ENCODE measurements at regions not wholly inside any gene's neighbourhood (a gene's known extent, or its start where the extent isn't known, plus 50 kb on each side); places are given as distances from the start of the nearest gene placed in this dataset.

DNA sequence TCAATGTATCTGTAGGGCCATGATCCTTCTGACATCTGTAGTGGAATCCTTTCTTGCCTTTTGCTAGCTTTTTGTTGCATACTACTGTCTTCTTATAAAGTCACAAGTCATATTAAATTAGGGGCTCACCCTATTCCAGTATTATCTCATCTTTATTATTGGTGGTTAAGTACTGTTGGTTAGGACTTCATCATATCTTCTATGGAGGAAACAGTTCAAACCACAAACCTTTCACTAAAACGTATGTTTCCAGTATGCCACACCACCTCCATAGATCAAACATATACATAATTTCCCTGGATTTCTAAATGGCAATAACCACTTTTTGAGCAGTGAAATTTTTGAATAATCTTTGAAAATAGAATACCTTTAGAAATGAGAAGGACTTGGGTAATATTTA, 62.8 kb upstream of the PCDH9 start:
- Histone ChIP-seq H3K27ac (ENCODE audit: low read depth, low read length) (no peak overlapping the region), H3K9me3 (ENCODE audit: insufficient read depth, low read length) (no peaks in the 10 kb centered on the region), H3K9ac (ENCODE audit: low read length) (no peak overlapping the region), H3K79me2 (ENCODE audit: insufficient read depth, low read length) (no peaks in the 10 kb centered on the region), H3K4me3 (ENCODE audit: insufficient read depth, low read length, poor library complexity, severe bottlenecking) (no peak overlapping the region), H2AFZ (ENCODE audit: low read depth, low read length, severe bottlenecking) (no peak overlapping the region), H3F3A (ENCODE audit: insufficient read depth) (no peaks in the 10 kb centered on the region), H3K36me3 (ENCODE audit: low read length) (no peaks in the 10 kb centered on the region), H3K4me2 (ENCODE audit: low read depth, low read length, poor library complexity, severe bottlenecking) (no peak overlapping the region), H3K9me2 (replicated peaks; ENCODE audit: insufficient read depth, low read length) (no peaks in the 10 kb centered on the region), H3K27me3 (ENCODE audit: low read length) (no peaks in the 10 kb centered on the region), H4K20me1 (ENCODE audit: low read depth, low read length) (no peaks in the 10 kb centered on the region)
- TF ChIP-seq EZH2phosphoT487 (conservative IDR thresholded peaks at IDR 0.05; ENCODE audit: low read length): no peak
- TF ChIP-seq, protein P1, sequence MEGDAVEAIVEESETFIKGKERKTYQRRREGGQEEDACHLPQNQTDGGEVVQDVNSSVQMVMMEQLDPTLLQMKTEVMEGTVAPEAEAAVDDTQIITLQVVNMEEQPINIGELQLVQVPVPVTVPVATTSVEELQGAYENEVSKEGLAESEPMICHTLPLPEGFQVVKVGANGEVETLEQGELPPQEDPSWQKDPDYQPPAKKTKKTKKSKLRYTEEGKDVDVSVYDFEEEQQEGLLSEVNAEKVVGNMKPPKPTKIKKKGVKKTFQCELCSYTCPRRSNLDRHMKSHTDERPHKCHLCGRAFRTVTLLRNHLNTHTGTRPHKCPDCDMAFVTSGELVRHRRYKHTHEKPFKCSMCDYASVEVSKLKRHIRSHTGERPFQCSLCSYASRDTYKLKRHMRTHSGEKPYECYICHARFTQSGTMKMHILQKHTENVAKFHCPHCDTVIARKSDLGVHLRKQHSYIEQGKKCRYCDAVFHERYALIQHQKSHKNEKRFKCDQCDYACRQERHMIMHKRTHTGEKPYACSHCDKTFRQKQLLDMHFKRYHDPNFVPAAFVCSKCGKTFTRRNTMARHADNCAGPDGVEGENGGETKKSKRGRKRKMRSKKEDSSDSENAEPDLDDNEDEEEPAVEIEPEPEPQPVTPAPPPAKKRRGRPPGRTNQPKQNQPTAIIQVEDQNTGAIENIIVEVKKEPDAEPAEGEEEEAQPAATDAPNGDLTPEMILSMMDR (IDR thresholded peaks at IDR 0.05; ENCODE audit: insufficient read depth, low read length, poor library complexity, severe bottlenecking): no peak

GRCh38 chr13:67285611-67286010, 55.5 kb upstream of the PCDH9 start:
- no peaks in the 10 kb centered on the region for H3K9me2 ChIP-seq (replicated peaks; ENCODE audit: insufficient read depth, low read length)
- no peaks in the 10 kb centered on the region for H3K9me3 ChIP-seq (ENCODE audit: insufficient read depth, low read length)
- TF ChIP-seq, protein P1 (IDR thresholded peaks at IDR 0.05; ENCODE audit: insufficient read depth, low read length, poor library complexity, severe bottlenecking): no peak
- TF ChIP-seq EZH2phosphoT487 (conservative IDR thresholded peaks at IDR 0.05; ENCODE audit: low read length): no peak
- H3K36me3 ChIP-seq (ENCODE audit: low read length): no peaks in the 10 kb centered on the region
- H3K79me2 ChIP-seq (ENCODE audit: insufficient read depth, low read length): no peaks in the 10 kb centered on the region
- H3K4me2 ChIP-seq (ENCODE audit: low read depth, low read length, poor library complexity, severe bottlenecking): no peak overlapping the region
- H3K4me3 ChIP-seq (ENCODE audit: insufficient read depth, low read length, poor library complexity, severe bottlenecking): no peak overlapping the region
- no peak overlapping the region for H2AFZ ChIP-seq (ENCODE audit: low read depth, low read length, severe bottlenecking)
- H3K9ac ChIP-seq (ENCODE audit: low read length): no peak overlapping the region
- H3K27me3 ChIP-seq (ENCODE audit: low read length): no peaks in the 10 kb centered on the region
- no peaks in the 10 kb centered on the region for H3F3A ChIP-seq (ENCODE audit: insufficient read depth)
- H4K20me1 ChIP-seq (ENCODE audit: low read depth, low read length): no peaks in the 10 kb centered on the region
- no peak overlapping the region for H3K27ac ChIP-seq (ENCODE audit: low read depth, low read length)

- H2AFZ ChIP-seq (ENCODE audit: low read depth, low read length, severe bottlenecking): no peak overlapping the region
- no peaks in the 10 kb centered on the region for H3K36me3 ChIP-seq (ENCODE audit: low read length)
- H3K9me2 ChIP-seq (replicated peaks; ENCODE audit: insufficient read depth, low read length): no peaks in the 10 kb centered on the region
- TF ChIP-seq, protein P1 (IDR thresholded peaks at IDR 0.05; ENCODE audit: insufficient read depth, low read length, poor library complexity, severe bottlenecking): no peak
- TF ChIP-seq EZH2phosphoT487 (conservative IDR thresholded peaks at IDR 0.05; ENCODE audit: low read length): no peak
- no peak overlapping the region for H3K9ac ChIP-seq (ENCODE audit: low read length)
- no peaks in the 10 kb centered on the region for H3K27me3 ChIP-seq (ENCODE audit: low read length)
- no peaks in the 10 kb centered on the region for H3F3A ChIP-seq (ENCODE audit: insufficient read depth)
- H3K27ac ChIP-seq (ENCODE audit: low read depth, low read length): no peak overlapping the region
- no peaks in the 10 kb centered on the region for H4K20me1 ChIP-seq (ENCODE audit: low read depth, low read length)
- no peaks in the 10 kb centered on the region for H3K9me3 ChIP-seq (ENCODE audit: insufficient read depth, low read length)
- no peaks in the 10 kb centered on the region for H3K79me2 ChIP-seq (ENCODE audit: insufficient read depth, low read length)
- no peak overlapping the region for H3K4me2 ChIP-seq (ENCODE audit: low read depth, low read length, poor library complexity, severe bottlenecking)
- H3K4me3 ChIP-seq (ENCODE audit: insufficient read depth, low read length, poor library complexity, severe bottlenecking): no peak overlapping the region
Measured at GRCh38 chr13:67283637-67284036, 53.5 kb upstream of the PCDH9 start.
